ENCODE measurements at regions not wholly inside any gene's neighbourhood (a gene's known extent, or its start where the extent isn't known, plus 50 kb on each side); places are given as distances from the start of the nearest gene placed in this dataset.
"Not testable (repeated sequence)": the region's sequence is repeated elsewhere in the genome, so short reads cannot be mapped to it uniquely, and the experiment has no call there.

- DNase-seq, result no peak
Measured at GRCh38 chr4:173761236-173761635, 231.2 kb upstream of the HAND2 start.

- no peak for DNase-seq
Measured at GRCh38 chr4:173758132-173758531, 228.1 kb upstream of the HAND2 start.

DNA sequence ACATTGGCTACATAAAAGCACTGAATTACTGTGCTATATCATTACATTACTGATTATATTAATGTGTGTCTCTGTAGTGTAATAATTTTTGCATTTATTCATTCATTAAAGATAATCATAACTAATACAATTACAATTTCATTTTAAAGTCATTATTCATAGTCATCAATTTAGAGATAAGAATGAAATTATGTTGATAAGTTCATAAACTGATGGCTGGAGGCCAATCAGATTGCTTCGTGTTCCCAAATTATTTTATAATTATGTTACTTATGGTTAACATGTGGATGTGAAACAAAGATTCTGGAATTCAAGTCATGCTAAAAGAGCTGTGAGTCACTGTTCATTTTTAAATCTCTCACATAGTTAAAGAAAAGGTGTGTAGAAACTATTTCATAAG lies 223.4 kb upstream of the HAND2 start:
- DNase-seq, result no peak

GRCh38 chr4:173752610-173753230 lies 222.7 kb upstream of the HAND2 start:
- no peak for DNase-seq

DNA sequence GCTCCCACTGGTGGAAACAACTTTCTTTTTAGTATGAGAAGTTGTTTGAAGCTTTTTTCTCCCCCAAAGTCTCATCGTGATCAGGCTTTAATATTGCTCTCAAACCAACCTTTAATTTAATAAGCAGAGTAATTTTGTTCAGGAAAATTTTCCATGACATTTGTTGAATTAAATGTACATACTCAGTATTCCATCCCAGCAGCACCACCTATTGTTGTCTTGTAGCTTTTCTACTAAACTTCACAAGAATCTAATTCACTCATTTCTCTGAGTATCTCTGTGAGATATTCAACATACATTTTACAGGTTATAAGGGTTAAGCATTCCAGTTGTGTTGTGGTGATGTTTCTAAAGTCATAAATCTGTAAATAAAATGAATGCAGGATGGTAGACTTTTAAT lies 218.3 kb upstream of the HAND2 start:
- no peak for DNase-seq

- no peak for DNase-seq
Measured at GRCh38 chr4:173747537-173748257, 217.7 kb upstream of the HAND2 start.

- no peak for DNase-seq
Measured at GRCh38 chr4:173746424-173746823, 216.4 kb upstream of the HAND2 start.

GRCh38 chr4:173745765-173746164 lies 215.7 kb upstream of the HAND2 start:
- DNase-seq, result no peak

- DNase-seq, result no peak
Measured at GRCh38 chr4:173736840-173737239, 206.8 kb upstream of the HAND2 start.

DNA sequence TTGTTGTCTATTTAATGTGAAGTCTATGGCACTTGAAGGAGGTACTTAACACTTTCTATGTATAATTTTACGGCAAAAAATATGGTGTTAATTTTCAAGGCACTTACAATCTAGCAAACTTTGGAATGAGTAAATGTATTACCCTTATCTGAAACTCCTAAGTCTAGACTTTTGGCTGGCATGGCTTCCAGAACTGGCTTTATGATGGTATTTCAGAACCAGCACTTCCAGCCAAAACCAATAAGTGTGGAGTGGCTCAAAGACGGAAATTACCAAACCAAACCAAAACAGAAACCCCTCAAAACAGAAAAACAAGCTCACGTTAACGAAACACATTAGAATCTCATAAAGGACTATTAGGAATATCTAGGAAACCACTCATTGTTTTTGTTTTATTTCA lies 205.6 kb upstream of the HAND2 start:
- no peak for DNase-seq

DNA sequence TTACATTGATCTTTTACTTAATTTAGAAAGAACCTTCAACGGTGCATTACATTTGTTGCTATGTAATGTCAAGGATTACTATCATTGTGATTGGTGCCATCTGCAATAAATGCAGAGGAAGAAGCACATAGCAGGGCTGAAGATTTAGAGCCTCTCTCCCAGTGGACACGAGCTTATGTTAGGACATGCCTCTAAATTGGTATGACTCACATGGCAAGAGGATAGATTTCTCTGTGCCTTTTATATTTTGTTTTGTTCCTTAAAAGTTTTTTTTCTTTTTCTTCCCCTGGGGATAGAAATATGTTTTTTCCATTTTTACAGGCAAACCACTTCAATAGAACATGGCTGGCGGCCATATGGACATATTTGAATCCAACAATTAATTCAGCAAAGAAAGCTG lies 205.0 kb upstream of the HAND2 start:
- no peak for DNase-seq

GRCh38 chr4:173731257-173731656 lies 201.2 kb upstream of the HAND2 start:
- no peak for DNase-seq

- DNase-seq, result no peak
Measured at GRCh38 chr4:173722075-173722474, 192.0 kb upstream of the HAND2 start.

DNA sequence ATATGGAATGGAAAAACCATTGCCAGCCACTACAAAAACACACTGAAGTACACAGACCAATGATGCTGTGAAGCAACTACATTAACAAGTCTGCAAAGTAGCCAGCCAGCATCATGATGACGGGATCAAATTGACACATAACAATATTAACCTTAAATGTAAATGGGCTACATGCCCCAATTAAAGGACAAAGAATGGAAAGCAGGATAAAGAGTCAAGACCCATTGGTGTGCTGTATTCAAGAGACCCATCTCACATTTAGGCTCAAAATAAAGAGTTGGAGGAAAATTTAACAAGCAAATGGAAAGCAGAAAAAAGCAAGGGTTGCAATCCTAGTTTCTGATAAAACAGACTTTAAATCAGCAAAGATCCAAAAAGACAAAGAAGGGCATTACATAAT lies 188.5 kb upstream of the HAND2 start:
- not testable (repeated sequence) for DNase-seq

DNA sequence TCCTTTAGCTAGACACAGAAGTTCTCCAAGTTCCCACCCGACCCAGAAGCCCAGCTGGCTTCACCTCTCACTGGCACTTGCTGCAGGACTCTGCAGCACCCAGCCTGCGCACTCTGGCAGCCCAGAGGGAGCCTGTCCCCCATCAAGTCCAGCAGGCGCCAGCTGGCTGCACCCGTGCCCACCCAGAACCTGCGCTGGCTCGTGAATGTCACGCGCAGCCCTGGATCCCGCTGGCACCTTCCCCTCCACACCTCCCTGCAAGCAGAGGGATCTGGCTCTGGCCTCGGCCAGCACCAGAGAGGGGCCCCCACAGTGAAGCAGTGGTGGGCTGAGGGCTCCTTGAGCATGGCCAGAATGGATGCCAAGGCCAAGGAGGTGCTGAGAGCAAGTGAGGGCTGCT lies 187.6 kb upstream of the HAND2 start:
- DNase-seq, result no peak

DNA sequence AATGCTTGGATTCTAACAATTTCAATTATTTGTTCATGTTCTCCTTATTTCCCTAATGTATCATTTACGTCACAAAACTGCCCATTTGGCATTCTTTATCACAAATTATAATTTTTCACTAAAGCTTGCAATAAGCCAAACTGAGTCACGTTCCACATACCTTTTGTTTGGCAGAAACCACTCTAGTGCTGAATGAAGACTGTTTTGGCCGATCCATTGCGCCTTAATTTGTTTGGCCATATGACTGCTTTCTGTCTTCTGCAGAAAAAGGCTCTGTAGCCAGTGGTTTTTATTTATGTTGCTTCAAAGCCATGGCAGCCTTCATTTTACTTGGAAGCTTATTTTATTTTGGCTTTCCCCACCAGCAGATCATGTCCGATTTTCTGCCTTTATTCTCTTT lies 184.4 kb upstream of the HAND2 start:
- no peak for DNase-seq

DNA sequence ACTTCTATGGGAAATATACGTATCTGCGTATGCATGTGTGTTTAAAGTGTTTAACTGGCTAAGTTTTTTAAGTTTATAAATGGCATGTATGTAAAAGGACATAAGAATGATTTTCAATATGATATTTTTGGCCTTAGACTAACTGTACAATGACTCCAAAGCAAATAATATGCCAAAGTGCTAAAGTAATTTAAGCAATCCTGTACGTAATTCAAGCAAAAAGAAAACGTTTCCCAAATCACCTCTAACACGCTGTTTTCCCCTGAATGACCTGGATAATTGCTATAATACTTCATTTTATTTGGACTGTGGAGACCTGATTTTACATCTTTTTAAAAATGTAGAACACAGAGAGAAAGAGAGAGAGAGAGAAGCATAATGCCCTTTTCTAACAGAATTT lies 183.0 kb upstream of the HAND2 start:
- no peak for DNase-seq

- no peak for DNase-seq
Measured at GRCh38 chr4:173707658-173708419, 177.8 kb upstream of the HAND2 start.

- no peak for DNase-seq
Measured at GRCh38 chr4:173704201-173704600, 174.2 kb upstream of the HAND2 start.

DNA sequence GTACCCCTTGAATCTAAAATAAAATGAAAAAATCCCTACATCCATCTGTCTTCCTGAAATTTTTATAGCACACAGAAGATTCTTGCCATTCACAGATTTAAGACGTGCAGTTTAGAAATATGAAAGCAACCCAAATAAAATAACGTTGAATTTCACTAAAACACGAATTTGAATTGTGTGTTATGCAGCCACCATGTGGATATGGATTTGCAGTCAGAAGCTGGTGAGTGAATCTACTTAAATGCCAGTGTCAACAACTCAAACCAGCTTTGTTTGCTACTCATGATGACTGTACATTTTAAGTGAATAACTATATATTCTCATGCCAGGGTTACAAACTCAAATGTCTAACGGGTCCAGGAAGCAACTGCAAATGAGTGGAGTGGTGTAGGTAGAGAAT lies 173.0 kb upstream of the HAND2 start:
- DNase-seq, result no peak

DNA sequence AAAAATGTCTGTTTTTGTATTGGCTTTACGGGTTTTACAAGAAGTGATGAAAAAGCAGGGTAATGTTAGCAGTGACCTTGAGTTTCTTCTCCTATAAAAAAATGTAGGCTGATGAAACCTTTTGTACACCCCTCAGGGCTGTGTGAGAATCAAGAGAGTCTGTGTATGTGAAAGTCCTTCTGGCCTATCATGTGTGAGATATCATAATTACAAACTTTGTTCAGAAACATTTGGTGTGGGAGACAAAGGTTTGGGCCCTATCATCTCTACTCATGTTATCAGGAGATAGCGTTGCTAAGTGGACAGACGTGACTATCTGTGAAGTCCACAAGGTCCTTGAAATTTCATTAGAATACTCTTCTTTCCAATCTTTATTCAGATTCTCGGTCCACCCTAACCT lies 170.6 kb upstream of the HAND2 start:
- no peak for DNase-seq

- DNase-seq, result no peak
Measured at GRCh38 chr4:173699841-173700475, 169.9 kb upstream of the HAND2 start.

Measured in skin of body (tissue), 1 donor.